Type B pancreatic cell (in vitro differentiated cells): ENCODE measurements at regions not wholly inside any gene's neighbourhood (a gene's known extent, or its start where the extent isn't known, plus 50 kb on each side); places are given as distances from the start of the nearest gene placed in this dataset.

Experiments used
- DNase-seq: peaks from one replicate; pipeline ENCODE4 v3.0.0; 2021; ENCODE audit warnings: mixed read lengths; ENCODE audit not compliant: unreplicated experiment; ENCODE audit errors: extremely low spot score
- H3K27ac Mint-ChIP-seq: 2 replicates; pipeline ENCODE4 v1.8.0; 2021; ENCODE audit warnings: mild to moderate bottlenecking, mixed read lengths
- H3K27me3 Mint-ChIP-seq: 2 replicates; pipeline ENCODE4 v1.8.0; 2021; ENCODE audit warnings: mixed read lengths
- H3K36me3 Mint-ChIP-seq: 2 replicates; pipeline ENCODE4 v1.8.0; 2021; ENCODE audit warnings: mixed read lengths
- H3K4me1 Mint-ChIP-seq: one replicate; pipeline ENCODE4 v1.8.0; 2021; ENCODE audit warnings: mixed read lengths; ENCODE audit not compliant: unreplicated experiment
- H3K4me3 Mint-ChIP-seq: 2 replicates; pipeline ENCODE4 v1.8.0; 2021; ENCODE audit warnings: mild to moderate bottlenecking, mixed read lengths
- H3K9me3 Mint-ChIP-seq: 2 replicates; pipeline ENCODE4 v1.8.0; 2021; ENCODE audit warnings: mixed read lengths
- CTCF ChIP-seq: fragments of 200-600 bp; sonication (generic); conservative IDR thresholded peaks from 2 replicates; pipeline ENCODE4 v1.5.0; 2021; ENCODE audit warnings: antibody characterized with exemption, mild to moderate bottlenecking

- Mint-ChIP-seq H3K4me3 (no peak overlapping the region), H3K27me3 (peaks cover 22% of the 10 kb centered on the region), H3K27ac (no peak overlapping the region), H3K4me1 (peaks cover 5% of the 10 kb centered on the region), H3K36me3 (no peaks in the 10 kb centered on the region), H3K9me3 (no peaks in the 10 kb centered on the region)
- no peak for DNase-seq
- TF ChIP-seq CTCF, result no peak
These were observed 571.0 kb upstream of the SALL3 start for GRCh38 chr18:78408623-78409022.

GRCh38 chr18:78410094-78410786 lies 569.4 kb upstream of the SALL3 start:
- TF ChIP-seq CTCF, result no peak
- Mint-ChIP-seq H3K27me3 (peaks cover 18% of the 10 kb centered on the region), H3K36me3 (no peaks in the 10 kb centered on the region), H3K4me1 (peaks cover 5% of the 10 kb centered on the region), H3K9me3 (no peaks in the 10 kb centered on the region), H3K27ac (no peak overlapping the region), H3K4me3 (no peak overlapping the region)
- DNase-seq, result no peak

GRCh38 chr18:78411539-78411938 lies 568.1 kb upstream of the SALL3 start:
- DNase-seq, result no peak
- Mint-ChIP-seq H3K27ac (no peak overlapping the region), H3K36me3 (no peaks in the 10 kb centered on the region), H3K4me1 (peaks cover 5% of the 10 kb centered on the region), H3K9me3 (no peaks in the 10 kb centered on the region), H3K4me3 (no peak overlapping the region), H3K27me3 (peaks cover 19% of the 10 kb centered on the region)
- no peak for TF ChIP-seq CTCF

GRCh38 chr18:78414302-78414701 lies 565.3 kb upstream of the SALL3 start:
- no peaks in the 10 kb centered on the region for H3K9me3 Mint-ChIP-seq
- TF ChIP-seq CTCF, result no peak
- peaks cover 3% of the 10 kb centered on the region for H3K27me3 Mint-ChIP-seq
- H3K4me3 Mint-ChIP-seq, result no peak overlapping the region
- DNase-seq, result no peak
- no peak overlapping the region for H3K27ac Mint-ChIP-seq
- H3K36me3 Mint-ChIP-seq, result no peaks in the 10 kb centered on the region
- peaks cover 5% of the 10 kb centered on the region for H3K4me1 Mint-ChIP-seq

GRCh38 chr18:78416853-78417252 lies 562.8 kb upstream of the SALL3 start:
- H3K4me1 Mint-ChIP-seq, result no peaks in the 10 kb centered on the region
- no peaks in the 10 kb centered on the region for H3K36me3 Mint-ChIP-seq
- DNase-seq, result no peak
- H3K4me3 Mint-ChIP-seq, result no peak overlapping the region
- H3K9me3 Mint-ChIP-seq, result no peaks in the 10 kb centered on the region
- TF ChIP-seq CTCF, result no peak
- H3K27me3 Mint-ChIP-seq, result peaks cover 8% of the 10 kb centered on the region
- H3K27ac Mint-ChIP-seq, result no peak overlapping the region
